ENCODE measurements at regions not wholly inside any gene's neighbourhood (a gene's known extent, or its start where the extent isn't known, plus 50 kb on each side); places are given as distances from the start of the nearest gene placed in this dataset.

DNA sequence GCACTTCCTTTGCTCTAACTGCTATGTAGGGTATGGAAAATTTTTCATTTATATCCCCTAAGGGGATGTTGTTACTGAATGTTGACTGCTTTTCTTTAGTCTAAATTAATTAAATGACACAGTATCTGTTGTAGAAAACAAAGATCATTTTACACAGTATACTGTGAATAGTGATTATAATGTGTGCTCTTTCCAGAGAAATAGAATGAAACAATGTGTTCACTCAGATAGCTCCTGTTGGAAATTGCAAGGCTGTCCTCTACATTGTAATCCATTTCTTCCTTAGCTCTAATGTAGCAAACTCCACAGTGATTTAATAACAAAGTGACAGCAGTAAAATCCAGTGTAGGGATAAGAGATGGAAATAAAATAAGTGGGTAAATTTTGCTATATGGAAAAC, 159.0 kb upstream of the VEPH1 start:
- no peak for DNase-seq (ENCODE audit: low read depth in 1 of 2, low spot score in 1 of 2)
- Histone ChIP-seq H3K27me3 (ENCODE audit: insufficient read depth, poor library complexity, severe bottlenecking) (no peaks in the 10 kb centered on the region), H3K4me3 (replicated peaks; ENCODE audit: insufficient read depth, low read length) (no peak overlapping the region), H3K27ac (replicated peaks) (no peak overlapping the region)
- TF ChIP-seq POLR2AphosphoS5 (IDR thresholded peaks at IDR 0.05; ENCODE audit: low read depth): no peak
- TF ChIP-seq SPI1 (IDR thresholded peaks at IDR 0.05; ENCODE audit: borderline replicate concordance, low read depth): no peak
- TF ChIP-seq, protein P1, sequence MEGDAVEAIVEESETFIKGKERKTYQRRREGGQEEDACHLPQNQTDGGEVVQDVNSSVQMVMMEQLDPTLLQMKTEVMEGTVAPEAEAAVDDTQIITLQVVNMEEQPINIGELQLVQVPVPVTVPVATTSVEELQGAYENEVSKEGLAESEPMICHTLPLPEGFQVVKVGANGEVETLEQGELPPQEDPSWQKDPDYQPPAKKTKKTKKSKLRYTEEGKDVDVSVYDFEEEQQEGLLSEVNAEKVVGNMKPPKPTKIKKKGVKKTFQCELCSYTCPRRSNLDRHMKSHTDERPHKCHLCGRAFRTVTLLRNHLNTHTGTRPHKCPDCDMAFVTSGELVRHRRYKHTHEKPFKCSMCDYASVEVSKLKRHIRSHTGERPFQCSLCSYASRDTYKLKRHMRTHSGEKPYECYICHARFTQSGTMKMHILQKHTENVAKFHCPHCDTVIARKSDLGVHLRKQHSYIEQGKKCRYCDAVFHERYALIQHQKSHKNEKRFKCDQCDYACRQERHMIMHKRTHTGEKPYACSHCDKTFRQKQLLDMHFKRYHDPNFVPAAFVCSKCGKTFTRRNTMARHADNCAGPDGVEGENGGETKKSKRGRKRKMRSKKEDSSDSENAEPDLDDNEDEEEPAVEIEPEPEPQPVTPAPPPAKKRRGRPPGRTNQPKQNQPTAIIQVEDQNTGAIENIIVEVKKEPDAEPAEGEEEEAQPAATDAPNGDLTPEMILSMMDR (IDR thresholded peaks at IDR 0.05; ENCODE audit: insufficient read depth, low read length): no peak
- TF ChIP-seq, protein P2, sequence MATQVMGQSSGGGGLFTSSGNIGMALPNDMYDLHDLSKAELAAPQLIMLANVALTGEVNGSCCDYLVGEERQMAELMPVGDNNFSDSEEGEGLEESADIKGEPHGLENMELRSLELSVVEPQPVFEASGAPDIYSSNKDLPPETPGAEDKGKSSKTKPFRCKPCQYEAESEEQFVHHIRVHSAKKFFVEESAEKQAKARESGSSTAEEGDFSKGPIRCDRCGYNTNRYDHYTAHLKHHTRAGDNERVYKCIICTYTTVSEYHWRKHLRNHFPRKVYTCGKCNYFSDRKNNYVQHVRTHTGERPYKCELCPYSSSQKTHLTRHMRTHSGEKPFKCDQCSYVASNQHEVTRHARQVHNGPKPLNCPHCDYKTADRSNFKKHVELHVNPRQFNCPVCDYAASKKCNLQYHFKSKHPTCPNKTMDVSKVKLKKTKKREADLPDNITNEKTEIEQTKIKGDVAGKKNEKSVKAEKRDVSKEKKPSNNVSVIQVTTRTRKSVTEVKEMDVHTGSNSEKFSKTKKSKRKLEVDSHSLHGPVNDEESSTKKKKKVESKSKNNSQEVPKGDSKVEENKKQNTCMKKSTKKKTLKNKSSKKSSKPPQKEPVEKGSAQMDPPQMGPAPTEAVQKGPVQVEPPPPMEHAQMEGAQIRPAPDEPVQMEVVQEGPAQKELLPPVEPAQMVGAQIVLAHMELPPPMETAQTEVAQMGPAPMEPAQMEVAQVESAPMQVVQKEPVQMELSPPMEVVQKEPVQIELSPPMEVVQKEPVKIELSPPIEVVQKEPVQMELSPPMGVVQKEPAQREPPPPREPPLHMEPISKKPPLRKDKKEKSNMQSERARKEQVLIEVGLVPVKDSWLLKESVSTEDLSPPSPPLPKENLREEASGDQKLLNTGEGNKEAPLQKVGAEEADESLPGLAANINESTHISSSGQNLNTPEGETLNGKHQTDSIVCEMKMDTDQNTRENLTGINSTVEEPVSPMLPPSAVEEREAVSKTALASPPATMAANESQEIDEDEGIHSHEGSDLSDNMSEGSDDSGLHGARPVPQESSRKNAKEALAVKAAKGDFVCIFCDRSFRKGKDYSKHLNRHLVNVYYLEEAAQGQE (IDR thresholded peaks at IDR 0.05; ENCODE audit: insufficient replicate concordance, low read depth): no peak
- no peak for TF ChIP-seq GABPA (IDR thresholded peaks at IDR 0.05; ENCODE audit: low read depth)

DNA sequence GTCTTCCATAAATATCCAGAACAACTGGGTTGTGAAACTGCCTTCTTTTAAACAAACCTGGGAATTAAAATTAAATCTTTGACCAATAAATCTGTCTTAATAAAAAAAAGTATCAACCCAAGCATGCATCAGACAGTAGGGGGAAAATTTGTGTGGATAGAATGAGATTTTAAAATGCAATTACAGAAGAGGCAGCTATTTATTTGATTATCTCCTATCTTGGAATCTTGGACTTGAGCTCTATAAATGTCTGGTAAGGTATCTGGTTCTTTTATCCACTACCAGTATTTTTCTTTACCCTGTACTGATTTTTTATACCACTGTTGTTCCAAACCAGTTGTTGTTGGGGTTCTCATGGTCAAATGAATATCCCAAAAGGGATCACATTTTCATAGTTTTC, 157.6 kb upstream of the VEPH1 start:
- Histone ChIP-seq H3K27me3 (ENCODE audit: insufficient read depth, poor library complexity, severe bottlenecking) (no peaks in the 10 kb centered on the region), H3K27ac (replicated peaks) (no peak overlapping the region), H3K4me3 (replicated peaks; ENCODE audit: insufficient read depth, low read length) (no peak overlapping the region)
- TF ChIP-seq, protein P2 (IDR thresholded peaks at IDR 0.05; ENCODE audit: insufficient replicate concordance, low read depth): no peak
- TF ChIP-seq GABPA (IDR thresholded peaks at IDR 0.05; ENCODE audit: low read depth) (no peak), POLR2AphosphoS5 (IDR thresholded peaks at IDR 0.05; ENCODE audit: low read depth) (no peak), SPI1 (IDR thresholded peaks at IDR 0.05; ENCODE audit: borderline replicate concordance, low read depth) (no peak)
- TF ChIP-seq, protein P1 (IDR thresholded peaks at IDR 0.05; ENCODE audit: insufficient read depth, low read length): no peak
- no peak for DNase-seq (ENCODE audit: low read depth in 1 of 2, low spot score in 1 of 2)

DNA sequence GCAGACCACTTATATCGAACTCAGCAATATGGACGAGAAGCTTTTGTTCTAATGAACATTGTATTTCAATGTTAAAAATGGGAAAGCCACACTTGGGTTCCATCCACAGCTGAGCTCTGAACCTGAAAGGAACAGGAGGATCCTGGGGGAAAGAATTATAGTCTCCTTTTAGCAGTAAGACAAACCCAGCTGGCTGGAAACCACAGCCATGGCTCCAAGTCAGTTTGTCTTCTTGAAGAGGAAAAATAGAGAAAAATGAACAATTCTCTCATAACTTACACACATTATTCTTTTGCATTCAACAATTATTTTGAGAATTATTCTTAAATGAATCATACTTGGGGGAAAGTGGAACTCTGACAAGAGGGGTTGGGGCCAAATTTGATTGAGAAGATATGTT, 149.2 kb upstream of the VEPH1 start:
- TF ChIP-seq, protein P2 (IDR thresholded peaks at IDR 0.05; ENCODE audit: insufficient replicate concordance, low read depth): no peak
- no peak for TF ChIP-seq SPI1 (IDR thresholded peaks at IDR 0.05; ENCODE audit: borderline replicate concordance, low read depth)
- TF ChIP-seq, protein P1 (IDR thresholded peaks at IDR 0.05; ENCODE audit: insufficient read depth, low read length): no peak
- TF ChIP-seq POLR2AphosphoS5 (IDR thresholded peaks at IDR 0.05; ENCODE audit: low read depth): no peak
- TF ChIP-seq GABPA (IDR thresholded peaks at IDR 0.05; ENCODE audit: low read depth): no peak
- H3K27me3 ChIP-seq (ENCODE audit: insufficient read depth, poor library complexity, severe bottlenecking): no peaks in the 10 kb centered on the region

More for the DNA sequence above, 149.2 kb upstream of the VEPH1 start:
- Histone ChIP-seq H3K4me3 (replicated peaks; ENCODE audit: insufficient read depth, low read length) (no peak overlapping the region), H3K27ac (replicated peaks) (no peak overlapping the region)
- DNase-seq (ENCODE audit: low read depth in 1 of 2, low spot score in 1 of 2): no peak

Data from HL-60 (cell line).